ENCODE measurements at regions not wholly inside any gene's neighbourhood (a gene's known extent, or its start where the extent isn't known, plus 50 kb on each side); places are given as distances from the start of the nearest gene placed in this dataset.

- Histone ChIP-seq H3K27ac (ENCODE audit: insufficient read depth, low read length, poor library complexity, severe bottlenecking) (no peak overlapping the region), H3K4me3 (ENCODE audit: insufficient read depth, low read depth, low read length, poor library complexity, severe bottlenecking) (no peak overlapping the region), H3K9me3 (ENCODE audit: control insufficient read depth, low read length) (no peaks in the 10 kb centered on the region), H3K36me3 (ENCODE audit: control insufficient read depth, insufficient read depth, low read length) (no peaks in the 10 kb centered on the region), H3K4me1 (ENCODE audit: control insufficient read depth, insufficient read depth, low read length, poor library complexity, severe bottlenecking) (no peaks in the 10 kb centered on the region), H3K27me3 (replicated peaks; ENCODE audit: control insufficient read depth, insufficient read depth, low read length, poor library complexity, severe bottlenecking) (no peaks in the 10 kb centered on the region)
- DNase-seq: no peak
Observed at GRCh38 chr12:125262851-125263250, 197.6 kb downstream of the AACS start.

GRCh38 chr12:125263385-125263784, 198.2 kb downstream of the AACS start:
- H3K9me3 ChIP-seq (ENCODE audit: control insufficient read depth, low read length): no peaks in the 10 kb centered on the region
- no peaks in the 10 kb centered on the region for H3K27me3 ChIP-seq (replicated peaks; ENCODE audit: control insufficient read depth, insufficient read depth, low read length, poor library complexity, severe bottlenecking)
- no peak overlapping the region for H3K4me3 ChIP-seq (ENCODE audit: insufficient read depth, low read depth, low read length, poor library complexity, severe bottlenecking)
- no peak for DNase-seq
- no peak overlapping the region for H3K27ac ChIP-seq (ENCODE audit: insufficient read depth, low read length, poor library complexity, severe bottlenecking)
- H3K36me3 ChIP-seq (ENCODE audit: control insufficient read depth, insufficient read depth, low read length): no peaks in the 10 kb centered on the region
- no peaks in the 10 kb centered on the region for H3K4me1 ChIP-seq (ENCODE audit: control insufficient read depth, insufficient read depth, low read length, poor library complexity, severe bottlenecking)

- Histone ChIP-seq H3K4me1 (ENCODE audit: control insufficient read depth, insufficient read depth, low read length, poor library complexity, severe bottlenecking) (no peaks in the 10 kb centered on the region), H3K27me3 (replicated peaks; ENCODE audit: control insufficient read depth, insufficient read depth, low read length, poor library complexity, severe bottlenecking) (no peaks in the 10 kb centered on the region), H3K9me3 (ENCODE audit: control insufficient read depth, low read length) (no peaks in the 10 kb centered on the region), H3K27ac (ENCODE audit: insufficient read depth, low read length, poor library complexity, severe bottlenecking) (no peak overlapping the region), H3K36me3 (ENCODE audit: control insufficient read depth, insufficient read depth, low read length) (no peaks in the 10 kb centered on the region), H3K4me3 (ENCODE audit: insufficient read depth, low read depth, low read length, poor library complexity, severe bottlenecking) (no peak overlapping the region)
- no peak for DNase-seq
Observed at GRCh38 chr12:125267114-125267513, 201.9 kb downstream of the AACS start.

GRCh38 chr12:125269276-125269675, 204.0 kb downstream of the AACS start:
- no peaks in the 10 kb centered on the region for H3K27me3 ChIP-seq (replicated peaks; ENCODE audit: control insufficient read depth, insufficient read depth, low read length, poor library complexity, severe bottlenecking)
- H3K9me3 ChIP-seq (ENCODE audit: control insufficient read depth, low read length): no peaks in the 10 kb centered on the region
- no peak overlapping the region for H3K27ac ChIP-seq (ENCODE audit: insufficient read depth, low read length, poor library complexity, severe bottlenecking)
- H3K36me3 ChIP-seq (ENCODE audit: control insufficient read depth, insufficient read depth, low read length): no peaks in the 10 kb centered on the region
- H3K4me3 ChIP-seq (ENCODE audit: insufficient read depth, low read depth, low read length, poor library complexity, severe bottlenecking): no peak overlapping the region
- no peaks in the 10 kb centered on the region for H3K4me1 ChIP-seq (ENCODE audit: control insufficient read depth, insufficient read depth, low read length, poor library complexity, severe bottlenecking)
- DNase-seq: no peak

GRCh38 chr12:125271892-125272291, 206.7 kb downstream of the AACS start:
- DNase-seq: no peak
- Histone ChIP-seq H3K4me3 (ENCODE audit: insufficient read depth, low read depth, low read length, poor library complexity, severe bottlenecking) (no peak overlapping the region), H3K9me3 (ENCODE audit: control insufficient read depth, low read length) (no peaks in the 10 kb centered on the region), H3K27me3 (replicated peaks; ENCODE audit: control insufficient read depth, insufficient read depth, low read length, poor library complexity, severe bottlenecking) (no peaks in the 10 kb centered on the region), H3K27ac (ENCODE audit: insufficient read depth, low read length, poor library complexity, severe bottlenecking) (no peak overlapping the region), H3K4me1 (ENCODE audit: control insufficient read depth, insufficient read depth, low read length, poor library complexity, severe bottlenecking) (no peaks in the 10 kb centered on the region), H3K36me3 (ENCODE audit: control insufficient read depth, insufficient read depth, low read length) (no peaks in the 10 kb centered on the region)

GRCh38 chr12:125272383-125272933, 207.2 kb downstream of the AACS start:
- Histone ChIP-seq H3K27me3 (replicated peaks; ENCODE audit: control insufficient read depth, insufficient read depth, low read length, poor library complexity, severe bottlenecking) (no peaks in the 10 kb centered on the region), H3K4me1 (ENCODE audit: control insufficient read depth, insufficient read depth, low read length, poor library complexity, severe bottlenecking) (no peaks in the 10 kb centered on the region), H3K27ac (ENCODE audit: insufficient read depth, low read length, poor library complexity, severe bottlenecking) (no peak overlapping the region), H3K4me3 (ENCODE audit: insufficient read depth, low read depth, low read length, poor library complexity, severe bottlenecking) (no peak overlapping the region), H3K9me3 (ENCODE audit: control insufficient read depth, low read length) (no peaks in the 10 kb centered on the region), H3K36me3 (ENCODE audit: control insufficient read depth, insufficient read depth, low read length) (no peaks in the 10 kb centered on the region)
- DNase-seq: no peak

- DNase-seq: no peak
- Histone ChIP-seq H3K4me1 (ENCODE audit: control insufficient read depth, insufficient read depth, low read length, poor library complexity, severe bottlenecking) (no peaks in the 10 kb centered on the region), H3K27me3 (replicated peaks; ENCODE audit: control insufficient read depth, insufficient read depth, low read length, poor library complexity, severe bottlenecking) (no peaks in the 10 kb centered on the region), H3K4me3 (ENCODE audit: insufficient read depth, low read depth, low read length, poor library complexity, severe bottlenecking) (no peak overlapping the region), H3K36me3 (ENCODE audit: control insufficient read depth, insufficient read depth, low read length) (no peaks in the 10 kb centered on the region), H3K9me3 (ENCODE audit: control insufficient read depth, low read length) (no peaks in the 10 kb centered on the region), H3K27ac (ENCODE audit: insufficient read depth, low read length, poor library complexity, severe bottlenecking) (no peak overlapping the region)
Observed at GRCh38 chr12:125276567-125276966, 211.3 kb downstream of the AACS start.

- no peaks in the 10 kb centered on the region for H3K9me3 ChIP-seq (ENCODE audit: control insufficient read depth, low read length)
- H3K4me1 ChIP-seq (ENCODE audit: control insufficient read depth, insufficient read depth, low read length, poor library complexity, severe bottlenecking): no peaks in the 10 kb centered on the region
- no peaks in the 10 kb centered on the region for H3K36me3 ChIP-seq (ENCODE audit: control insufficient read depth, insufficient read depth, low read length)
- no peak overlapping the region for H3K27ac ChIP-seq (ENCODE audit: insufficient read depth, low read length, poor library complexity, severe bottlenecking)
- H3K27me3 ChIP-seq (replicated peaks; ENCODE audit: control insufficient read depth, insufficient read depth, low read length, poor library complexity, severe bottlenecking): no peaks in the 10 kb centered on the region
- DNase-seq: no peak
- H3K4me3 ChIP-seq (ENCODE audit: insufficient read depth, low read depth, low read length, poor library complexity, severe bottlenecking): no peak overlapping the region
Observed at GRCh38 chr12:125280482-125281377, 215.5 kb downstream of the AACS start.

- H3K27ac ChIP-seq (ENCODE audit: insufficient read depth, low read length, poor library complexity, severe bottlenecking): no peak overlapping the region
Observed at GRCh38 chr12:125282921-125283320, 217.7 kb downstream of the AACS start.

GRCh38 chr12:125283521-125283920, 218.3 kb downstream of the AACS start:
- H3K27ac ChIP-seq (ENCODE audit: insufficient read depth, low read length, poor library complexity, severe bottlenecking): no peak overlapping the region
- H3K9me3 ChIP-seq (ENCODE audit: control insufficient read depth, low read length): no peaks in the 10 kb centered on the region
- no peaks in the 10 kb centered on the region for H3K4me1 ChIP-seq (ENCODE audit: control insufficient read depth, insufficient read depth, low read length, poor library complexity, severe bottlenecking)
- no peak overlapping the region for H3K4me3 ChIP-seq (ENCODE audit: insufficient read depth, low read depth, low read length, poor library complexity, severe bottlenecking)
- no peaks in the 10 kb centered on the region for H3K27me3 ChIP-seq (replicated peaks; ENCODE audit: control insufficient read depth, insufficient read depth, low read length, poor library complexity, severe bottlenecking)
- DNase-seq: no peak
- H3K36me3 ChIP-seq (ENCODE audit: control insufficient read depth, insufficient read depth, low read length): no peaks in the 10 kb centered on the region

More at GRCh38 chr12:125282921-125283320, 217.7 kb downstream of the AACS start:
- Histone ChIP-seq H3K9me3 (ENCODE audit: control insufficient read depth, low read length) (no peaks in the 10 kb centered on the region), H3K27me3 (replicated peaks; ENCODE audit: control insufficient read depth, insufficient read depth, low read length, poor library complexity, severe bottlenecking) (no peaks in the 10 kb centered on the region), H3K36me3 (ENCODE audit: control insufficient read depth, insufficient read depth, low read length) (no peaks in the 10 kb centered on the region), H3K4me1 (ENCODE audit: control insufficient read depth, insufficient read depth, low read length, poor library complexity, severe bottlenecking) (no peaks in the 10 kb centered on the region), H3K4me3 (ENCODE audit: insufficient read depth, low read depth, low read length, poor library complexity, severe bottlenecking) (no peak overlapping the region)
- DNase-seq: no peak

All from effector memory CD4-positive, alpha-beta T cell (primary cell).